ENCODE measurements at regions not wholly inside any gene's neighbourhood (a gene's known extent, or its start where the extent isn't known, plus 50 kb on each side); places are given as distances from the start of the nearest gene placed in this dataset.
"Not testable (repeated sequence)": the region's sequence is repeated elsewhere in the genome, so short reads cannot be mapped to it uniquely, and the experiment has no call there.

DNA sequence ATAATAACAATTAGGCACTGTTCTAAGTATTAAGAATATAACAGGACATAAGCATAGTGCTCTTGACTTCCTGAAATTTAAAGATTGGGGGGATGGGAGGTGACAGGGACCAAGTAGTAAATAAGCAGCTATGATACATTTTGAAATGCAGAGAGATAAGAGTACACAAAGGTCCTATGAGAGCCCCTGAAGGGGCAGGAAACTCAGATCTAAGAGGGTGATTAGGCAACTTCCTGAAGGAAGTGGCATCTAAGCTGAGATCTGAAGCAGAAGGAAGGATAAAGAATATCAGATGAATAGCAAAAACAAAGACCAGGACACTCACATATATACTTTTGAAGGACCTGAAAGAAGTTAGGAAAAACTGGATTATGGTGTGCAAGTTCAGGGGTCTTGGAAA, 415.2 kb upstream of the FRG2C start:
- DNase-seq = no peak

DNA sequence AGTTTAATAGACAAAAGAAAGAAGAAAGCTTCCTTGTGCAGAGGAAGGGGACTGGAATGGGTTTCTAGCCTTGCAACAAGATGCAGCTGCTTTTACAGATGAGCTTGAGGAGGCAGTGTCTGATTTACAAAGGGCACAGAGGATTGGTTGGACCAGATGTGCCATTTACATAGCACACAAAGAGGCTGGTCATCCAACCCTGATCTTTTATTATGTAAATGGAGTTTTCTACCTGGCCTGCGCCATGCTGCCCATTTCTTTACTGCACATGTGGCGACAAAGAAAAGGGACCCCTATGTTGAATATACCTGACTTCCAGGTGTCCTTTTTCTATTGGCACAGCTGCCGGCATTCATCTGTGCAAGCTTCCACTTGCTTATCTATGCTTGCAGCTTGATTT, 409.4 kb upstream of the FRG2C start:
- DNase-seq = no peak

DNA sequence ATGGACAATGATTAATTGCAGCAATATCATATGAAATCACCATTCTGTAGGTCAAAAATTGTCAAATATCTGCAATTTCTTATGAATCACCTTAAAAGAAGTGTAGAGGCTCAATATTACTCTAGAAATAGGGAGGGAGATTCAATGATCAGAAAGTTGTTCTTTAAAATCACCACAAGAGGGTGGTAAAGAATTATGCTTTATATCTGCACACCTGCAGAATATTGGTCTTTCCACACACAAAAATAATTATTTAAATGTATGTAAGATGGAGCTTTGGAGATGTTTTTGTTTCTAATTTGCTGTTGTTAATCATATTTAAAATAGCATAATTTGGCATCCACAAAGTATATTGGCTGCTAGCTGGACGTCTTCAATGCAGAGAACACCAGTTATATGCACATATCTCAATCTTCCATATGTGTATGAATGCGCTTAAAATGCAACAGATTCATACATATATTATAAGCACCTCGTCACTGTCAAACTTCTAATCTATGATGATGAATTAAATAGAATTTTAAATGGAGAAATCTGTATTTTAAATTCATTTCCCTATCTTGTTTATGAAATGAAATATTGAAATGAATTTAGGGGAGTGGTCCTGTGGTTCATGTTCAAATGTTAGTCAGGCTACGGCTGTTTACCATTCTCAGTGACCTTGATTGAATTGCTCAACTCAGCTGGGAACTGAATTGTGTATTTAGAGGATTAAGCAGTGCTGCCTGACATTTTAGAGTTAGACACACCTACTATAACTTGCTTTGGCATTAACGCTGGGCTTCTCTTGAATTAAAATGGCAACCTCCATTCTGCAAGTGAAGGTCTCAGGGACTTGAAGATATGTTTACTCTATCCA, 405.1 kb upstream of the FRG2C start:
- DNase-seq = not testable (repeated sequence)

DNA sequence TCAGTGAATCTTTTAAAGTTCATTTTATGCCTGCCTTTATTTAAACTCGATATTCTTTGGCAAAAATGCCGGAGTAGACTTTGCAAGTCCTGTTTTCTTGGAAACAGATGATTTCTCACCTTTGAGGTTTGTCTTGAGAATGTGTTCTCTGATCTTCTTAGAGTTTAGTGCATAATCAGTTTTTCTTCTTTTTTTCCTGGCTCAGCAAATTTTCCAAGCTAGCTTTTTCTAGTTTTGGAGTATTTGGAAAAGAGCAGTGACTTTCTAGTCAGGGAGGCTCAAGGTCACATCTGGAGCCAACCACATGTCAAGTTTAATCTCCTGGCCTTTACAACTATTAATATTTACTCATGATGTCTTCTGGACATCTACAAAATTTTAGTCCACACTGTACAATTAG, 403.2 kb upstream of the FRG2C start:
- DNase-seq = not testable (repeated sequence)

DNA sequence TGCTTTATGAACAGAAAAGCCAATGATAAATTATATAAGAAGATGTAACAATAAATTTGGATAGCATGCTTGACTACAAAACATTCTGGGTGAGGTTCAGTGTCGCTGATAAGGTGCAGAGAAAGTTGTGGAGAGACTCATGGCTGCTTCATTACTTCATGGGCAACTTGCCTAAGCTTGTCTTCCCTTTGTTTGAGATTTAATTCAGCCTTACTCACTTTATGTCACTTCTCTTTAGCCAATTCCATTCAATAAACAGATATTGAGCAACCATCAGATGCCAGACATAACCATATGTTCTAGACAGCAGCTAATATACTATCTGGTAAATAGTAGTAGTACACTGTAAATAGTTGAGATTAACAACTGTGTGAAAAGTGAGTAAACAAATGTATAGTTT, 401.5 kb upstream of the FRG2C start:
- no peak for DNase-seq

DNA sequence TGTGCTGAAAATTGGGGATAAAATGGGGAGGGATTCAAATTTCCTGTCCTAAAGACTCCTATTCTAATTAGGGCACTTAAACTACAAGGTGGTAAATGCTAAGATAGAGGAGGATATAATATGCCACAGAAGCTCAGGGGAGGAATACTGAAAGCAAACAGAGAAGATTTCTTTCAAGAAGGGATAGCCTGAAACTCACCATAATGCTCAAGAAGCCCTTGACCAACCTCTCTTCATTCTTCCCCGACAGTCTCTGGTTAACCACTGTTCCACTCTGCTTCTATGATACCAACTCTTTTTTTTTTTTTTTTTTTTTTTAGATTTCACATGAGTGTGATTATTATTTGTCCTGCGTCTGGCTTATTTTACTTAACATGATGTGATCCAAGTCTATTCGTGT, 398.2 kb upstream of the FRG2C start:
- no peak for DNase-seq

DNA sequence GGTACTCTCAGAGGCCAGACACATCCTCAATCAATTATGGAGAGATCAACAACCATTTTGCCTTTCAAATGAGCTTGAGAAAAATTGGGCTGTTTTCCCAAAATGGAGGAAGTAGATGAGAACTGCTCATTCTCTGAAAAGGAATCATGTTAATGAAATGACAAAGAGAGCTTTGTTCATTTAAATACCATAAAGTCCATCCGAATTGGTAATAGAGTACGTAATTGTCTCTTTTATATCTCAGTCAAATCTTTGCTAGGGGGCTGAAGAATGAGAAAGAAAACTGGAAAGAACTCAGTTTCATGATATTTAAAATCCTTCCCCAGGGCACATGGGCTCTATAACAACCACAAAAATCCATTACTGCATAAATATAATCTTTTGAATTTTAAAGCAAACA, 395.6 kb upstream of the FRG2C start:
- not testable (repeated sequence) for DNase-seq

DNA sequence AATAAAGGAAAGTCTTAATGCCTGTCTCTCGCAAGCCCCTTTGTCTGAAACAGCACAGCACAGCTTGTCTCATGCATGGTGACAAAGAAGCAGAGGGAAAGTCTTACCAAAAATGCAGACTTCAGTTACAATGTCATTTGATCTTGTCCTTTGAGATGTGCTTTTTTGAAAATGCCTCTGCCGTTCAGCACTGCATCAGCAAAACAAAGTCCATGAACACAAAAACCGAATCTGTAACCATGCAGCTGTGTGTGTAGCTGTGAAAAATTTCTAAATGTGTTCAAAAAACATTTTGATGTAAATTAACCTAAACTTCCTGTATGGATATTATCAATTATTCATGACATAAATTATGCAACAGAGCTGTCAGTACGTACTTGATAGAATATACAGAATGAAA, 391.9 kb upstream of the FRG2C start:
- DNase-seq = not testable (repeated sequence)

DNA sequence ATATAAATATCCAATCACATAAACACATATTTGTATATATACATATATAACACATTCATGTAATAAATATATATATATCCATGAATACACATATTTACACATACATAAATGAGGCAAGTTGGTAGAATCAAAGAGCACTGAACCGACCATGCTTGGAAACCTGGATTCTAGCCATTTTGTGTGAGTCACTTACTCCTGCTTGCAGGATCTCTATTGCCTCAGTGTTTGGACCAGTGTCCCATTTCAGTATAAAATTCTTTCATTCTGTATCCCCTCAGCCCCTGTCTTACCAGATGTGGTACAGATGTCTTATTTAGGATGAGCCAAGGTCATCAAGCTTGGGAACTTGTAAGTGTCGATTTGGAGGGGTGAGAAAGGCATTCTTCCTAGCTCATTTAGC, 391.4 kb upstream of the FRG2C start:
- no peak for DNase-seq

DNA sequence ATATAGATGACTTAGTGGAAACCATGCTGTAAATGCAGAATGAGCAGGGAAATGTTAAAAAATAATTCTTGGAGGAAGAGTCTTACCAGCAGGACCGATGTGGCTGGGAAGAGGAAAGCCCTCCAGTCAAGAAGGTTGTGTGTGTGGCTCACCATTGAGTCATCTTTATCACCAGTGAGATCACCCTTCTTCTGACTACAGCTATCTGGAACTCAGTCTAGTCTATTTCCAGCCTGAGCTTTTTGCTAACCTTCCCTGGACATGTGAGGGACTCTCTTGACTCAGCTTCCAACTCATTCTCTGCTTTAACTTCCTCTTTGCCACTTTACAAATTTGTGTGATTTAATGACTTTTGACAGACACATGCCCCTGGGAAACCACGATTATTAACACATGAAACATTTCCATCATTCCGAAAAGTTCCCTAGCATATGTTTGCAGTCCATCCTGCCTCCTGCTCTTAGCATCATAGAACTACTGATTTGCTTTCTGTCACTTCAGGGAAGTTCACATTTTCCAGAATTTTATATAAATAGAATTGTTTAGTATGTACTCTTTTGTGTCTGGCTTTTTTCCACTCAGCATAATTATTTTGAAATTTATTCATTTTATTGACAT, 378.5 kb upstream of the FRG2C start:
- DNase-seq = not testable (repeated sequence)

DNA sequence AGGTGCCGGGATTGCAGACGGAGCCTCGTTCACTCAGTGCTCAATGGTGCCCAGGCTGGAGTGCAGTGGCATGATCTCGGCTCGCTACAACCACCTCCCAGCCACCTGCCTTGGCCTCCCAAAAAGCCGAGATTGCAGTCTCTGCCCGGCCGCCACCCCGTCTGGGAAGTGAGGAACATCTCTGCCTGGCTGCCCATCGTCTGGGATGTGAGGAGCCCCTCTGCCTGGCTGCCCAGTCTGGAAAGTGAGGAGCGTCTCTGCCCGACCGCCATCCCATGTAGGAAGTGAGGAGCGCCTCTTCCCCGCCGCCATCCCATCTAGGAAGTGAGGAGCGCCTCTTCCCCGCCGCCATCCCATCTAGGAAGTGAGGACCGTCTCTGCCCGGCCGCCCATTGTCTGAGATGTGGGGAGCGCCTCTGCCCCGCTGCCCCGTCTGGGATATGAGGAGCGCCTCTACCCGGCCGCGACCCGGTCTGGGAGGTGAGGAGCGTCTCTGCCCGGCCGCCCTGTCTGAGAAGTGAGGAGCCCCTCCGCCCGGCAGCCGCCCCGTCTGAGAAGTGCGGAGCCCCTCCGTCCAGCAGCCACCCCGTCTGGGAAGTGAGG, 375.1 kb upstream of the FRG2C start:
- not testable (repeated sequence) for DNase-seq

DNA sequence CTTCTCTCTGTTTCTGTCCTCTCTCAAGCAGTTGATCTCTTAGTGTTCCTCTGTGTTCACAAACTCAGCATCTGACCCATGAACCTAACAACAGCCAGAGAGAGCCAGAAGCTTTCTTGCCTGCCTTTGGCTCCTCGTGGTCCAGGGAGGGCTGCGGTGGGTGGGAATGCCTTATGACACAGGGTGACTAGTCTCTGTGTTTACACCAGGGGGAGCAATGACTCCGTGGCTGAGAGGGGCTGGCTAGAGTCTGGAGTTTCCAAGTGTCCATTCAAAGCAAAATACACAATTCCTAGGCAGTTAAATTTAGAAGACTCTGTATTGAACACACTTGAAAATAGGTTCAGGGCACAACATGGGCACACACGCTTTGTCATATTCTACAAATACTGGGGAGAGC, 370.0 kb upstream of the FRG2C start:
- no peak for DNase-seq

DNA sequence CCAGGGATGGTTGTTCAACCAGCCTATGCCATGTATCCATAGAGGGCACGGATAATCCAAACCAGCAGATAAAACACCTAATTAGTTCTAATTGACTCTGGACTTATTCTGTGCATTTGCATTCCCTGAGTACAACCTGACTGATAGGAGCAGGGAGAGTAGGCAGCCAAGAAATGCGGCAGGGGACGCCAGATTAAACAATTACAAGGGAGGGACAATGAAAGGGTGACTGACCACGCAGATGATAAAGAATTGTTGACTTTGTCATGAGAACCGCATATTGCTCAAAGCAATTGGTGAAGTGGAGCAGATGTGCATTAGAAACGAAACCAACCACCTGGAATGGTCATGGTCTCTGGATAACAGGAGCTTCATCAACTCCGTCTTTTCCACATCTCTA, 369.1 kb upstream of the FRG2C start:
- no peak for DNase-seq

DNA sequence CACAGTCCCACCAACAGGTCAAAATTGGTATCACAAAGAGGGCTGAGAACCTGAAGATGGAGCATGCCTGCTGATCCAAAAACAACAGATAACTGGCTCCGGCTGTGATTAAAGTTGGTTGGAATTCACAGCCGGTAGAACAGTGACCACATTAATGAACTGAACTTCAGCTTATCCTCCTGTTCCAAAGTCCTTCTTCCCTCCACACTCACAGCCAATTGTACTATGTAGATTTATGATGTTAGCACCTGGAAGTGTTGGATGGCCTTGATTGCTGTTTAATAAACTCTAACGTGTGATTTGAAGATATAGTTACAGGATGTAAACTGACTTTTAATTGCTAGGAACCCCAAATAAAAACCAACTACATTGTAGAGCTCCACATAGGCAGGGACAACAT, 367.3 kb upstream of the FRG2C start:
- DNase-seq = no peak

DNA sequence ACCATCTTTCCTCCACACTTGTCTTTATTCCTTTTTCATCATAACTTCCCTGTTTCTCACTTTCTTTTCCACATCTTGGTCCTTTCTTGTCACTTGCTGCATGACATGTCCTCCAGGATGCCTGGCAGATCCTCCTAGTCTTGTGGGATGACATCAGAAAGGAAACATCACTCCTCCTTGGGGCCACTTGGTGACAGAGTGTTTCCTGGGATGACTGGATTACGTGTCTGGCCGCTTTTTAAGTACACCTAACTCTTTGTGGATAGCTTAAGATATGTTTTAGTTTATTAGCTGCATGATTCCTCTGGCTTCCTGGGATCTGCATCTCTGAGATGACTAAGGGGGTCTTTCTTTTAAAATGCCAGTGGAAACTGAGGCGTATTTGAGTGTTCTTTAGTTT, 363.5 kb upstream of the FRG2C start:
- no peak for DNase-seq

DNA sequence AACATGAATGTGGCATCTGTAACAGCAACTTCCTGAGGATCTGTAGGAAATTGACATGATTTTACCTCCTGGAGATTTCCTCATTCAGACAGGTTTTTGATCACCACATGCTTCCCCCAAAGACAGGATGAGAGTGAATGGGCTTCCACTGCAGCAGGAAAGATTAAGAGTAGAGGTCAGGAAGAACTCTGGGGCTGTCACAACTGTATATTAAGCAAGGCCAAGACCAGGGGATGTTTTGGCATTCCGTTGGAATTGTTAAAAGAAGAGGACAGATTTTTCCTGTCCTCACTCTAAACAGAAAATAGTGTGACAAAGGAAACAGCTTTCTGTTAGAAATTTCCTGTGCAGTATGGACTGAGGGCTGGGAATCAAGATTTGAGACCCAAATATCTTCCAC, 363.1 kb upstream of the FRG2C start:
- not testable (repeated sequence) for DNase-seq

DNA sequence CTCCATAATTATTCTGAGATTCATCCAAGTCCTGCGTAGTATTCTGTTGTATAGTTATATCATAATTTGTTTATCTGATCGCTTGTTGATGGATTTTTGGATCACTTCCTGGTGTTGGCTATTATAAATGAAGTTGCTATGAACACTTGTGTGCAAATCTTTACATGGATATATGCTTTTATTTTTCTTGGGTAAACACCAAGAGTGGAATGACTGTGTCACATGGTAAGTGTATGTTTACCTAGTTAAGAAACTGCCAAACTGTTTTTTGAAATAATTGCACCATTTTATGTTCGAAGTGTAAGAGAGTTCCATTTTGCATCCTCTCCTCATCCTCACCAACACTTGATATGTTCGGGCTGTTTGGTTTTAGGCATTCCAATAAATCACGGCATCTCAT, 360.4 kb upstream of the FRG2C start:
- DNase-seq = no peak

DNA sequence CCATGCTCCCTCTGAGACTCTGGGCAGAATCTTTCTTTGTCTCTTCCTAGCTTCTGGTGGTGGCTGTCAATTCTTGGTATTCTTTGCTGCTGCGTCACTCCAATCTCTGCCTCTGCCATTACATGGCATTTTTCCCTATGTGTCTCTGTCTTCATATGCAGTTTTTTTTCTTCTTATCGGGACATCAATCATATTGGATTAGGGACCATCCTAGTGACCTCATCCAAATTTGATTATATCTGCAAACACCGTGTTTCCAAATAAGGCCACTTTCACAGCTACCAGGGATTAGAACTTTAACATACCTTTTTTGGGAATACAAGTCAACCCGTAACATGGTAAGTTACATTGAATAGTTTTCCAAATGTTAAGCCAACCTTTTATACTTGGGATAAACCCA, 358.2 kb upstream of the FRG2C start:
- DNase-seq = no peak

DNA sequence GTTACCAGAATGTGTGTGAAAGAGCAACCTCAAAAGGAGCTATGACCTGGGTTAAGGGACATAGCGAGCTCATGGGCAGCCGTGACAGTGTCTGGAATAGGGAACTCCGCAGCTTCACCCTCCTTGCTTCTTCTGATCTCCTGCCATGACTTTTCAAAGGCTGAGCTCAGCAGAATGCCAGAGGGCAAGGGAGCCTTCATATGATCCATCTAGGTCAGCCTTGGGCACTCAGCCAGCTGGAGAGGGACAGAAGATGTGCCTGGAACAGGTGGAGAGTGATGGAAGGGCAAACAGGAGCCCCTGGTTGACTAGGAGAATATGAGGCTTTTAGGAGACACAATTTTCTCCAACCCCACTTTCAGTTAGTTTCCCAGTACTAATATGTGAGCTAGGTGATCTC, 352.8 kb upstream of the FRG2C start:
- not testable (repeated sequence) for DNase-seq

DNA sequence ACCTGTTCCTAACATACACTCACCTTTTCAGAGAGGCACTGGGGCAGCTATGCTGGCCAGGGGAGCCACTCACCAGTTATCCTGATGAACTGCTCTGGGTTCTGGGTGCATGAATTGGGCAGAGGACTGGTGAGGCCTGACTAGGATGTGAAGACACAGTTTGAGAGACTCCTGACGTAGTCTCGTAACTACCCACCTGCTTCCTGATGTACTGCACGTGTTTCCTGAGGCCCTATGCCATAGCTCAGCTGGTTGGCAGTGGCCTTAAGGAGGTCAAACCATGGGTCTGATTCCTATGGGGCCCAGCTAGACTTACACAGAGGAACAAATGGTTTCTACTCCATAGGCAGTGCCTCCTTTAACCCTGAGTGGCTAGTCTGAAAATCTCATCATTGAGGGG, 351.7 kb upstream of the FRG2C start:
- DNase-seq = not testable (repeated sequence)

DNA sequence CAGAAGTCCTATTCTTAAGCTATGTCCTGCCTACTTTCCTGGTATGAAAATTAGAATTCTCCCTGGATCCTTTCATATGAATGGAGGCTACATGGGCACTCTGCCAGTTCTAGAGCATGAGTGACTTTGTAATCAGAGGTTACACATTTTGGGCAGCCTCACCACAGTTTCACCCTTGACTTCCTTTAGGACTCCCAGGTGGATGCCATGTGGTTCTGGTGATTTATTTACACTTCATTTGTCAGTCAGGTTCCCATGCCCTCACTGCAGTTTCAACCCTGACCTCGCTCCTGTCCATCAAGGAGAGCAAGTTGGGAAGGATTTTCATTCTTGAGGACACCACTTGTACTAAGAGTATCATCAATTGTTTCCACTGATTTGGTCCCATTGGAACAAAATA, 344.4 kb upstream of the FRG2C start:
- DNase-seq = not testable (repeated sequence)

DNA sequence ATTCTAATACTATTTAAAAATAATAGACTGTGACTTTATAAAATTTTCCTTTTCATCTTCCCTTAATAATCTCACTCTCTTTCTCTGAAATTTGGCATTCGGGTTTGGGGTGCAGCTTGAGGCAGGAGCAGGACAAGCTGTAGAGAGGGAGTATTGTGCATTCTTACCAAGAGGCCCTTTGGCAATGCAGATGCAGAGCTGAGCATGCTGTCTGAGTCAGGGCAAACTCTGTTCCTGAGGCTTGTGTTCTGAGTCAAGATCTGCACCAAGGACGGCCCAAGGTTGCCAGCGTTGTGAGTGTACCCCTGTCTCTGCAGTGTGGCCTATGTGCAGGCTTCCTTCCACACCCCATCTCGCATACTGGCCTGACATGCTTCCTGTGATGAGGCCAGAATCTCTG, 343.8 kb upstream of the FRG2C start:
- no peak for DNase-seq

DNA sequence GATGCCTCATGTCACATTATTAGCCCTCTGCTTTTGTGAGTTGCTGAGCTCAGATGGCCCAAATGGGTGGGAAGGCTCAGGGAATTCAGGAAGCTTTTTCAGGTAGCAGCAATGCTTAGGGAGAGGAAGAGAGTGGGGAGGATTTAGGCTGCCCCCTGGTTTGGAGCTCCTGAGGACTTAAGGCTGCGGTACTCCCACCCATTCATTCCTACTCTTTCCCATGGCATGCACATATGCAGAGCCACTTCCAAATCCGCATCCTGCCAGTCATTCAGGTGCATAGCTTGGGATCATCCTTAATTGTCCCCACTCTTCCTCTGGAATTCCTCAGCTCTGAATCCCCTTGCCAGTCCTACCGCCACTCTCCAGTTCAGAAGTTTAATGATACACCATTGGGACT, 343.1 kb upstream of the FRG2C start:
- DNase-seq = no peak

DNA sequence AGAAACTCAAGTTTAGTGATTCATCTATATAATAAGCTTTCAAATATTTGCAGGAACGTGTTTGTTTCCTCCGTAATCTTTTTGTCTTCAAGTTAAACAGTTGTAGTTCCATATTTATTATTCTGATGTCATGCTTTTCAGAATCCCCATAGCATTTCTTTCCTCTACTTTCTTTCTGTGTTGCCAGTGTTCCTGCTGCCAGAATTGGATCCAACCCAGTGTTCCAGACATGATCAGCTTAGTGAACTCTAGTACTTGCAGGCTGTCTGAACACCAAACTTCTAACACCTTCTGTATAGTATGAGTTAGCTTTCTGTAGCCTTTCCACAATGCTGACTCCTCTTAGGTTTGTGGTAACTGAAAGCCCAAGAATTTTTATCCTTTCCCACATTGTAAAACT, 340.2 kb upstream of the FRG2C start:
- not testable (repeated sequence) for DNase-seq
